Endothelial cell of umbilical vein (primary cell): ENCODE measurements at regions not wholly inside any gene's neighbourhood (a gene's known extent, or its start where the extent isn't known, plus 50 kb on each side); places are given as distances from the start of the nearest gene placed in this dataset.

Source experiments
- BruUV-seq: library from RNA; stranded (reverse); fragments of 400-500 nt; replicated peaks from 2 replicates; lab custom pipeline; 2021; lab: Mats Ljungman, UMichigan
- CTCF ChIA-PET: fragments of 300-600, 350-600 bp; sonication (Branson Sonifier 250); formaldehyde crosslinking; loops from one replicate; lab custom pipeline; 2021; ENCODE audit warnings: antibody characterized with exemption, inconsistent platforms; lab: Charles Lee
- POLR2A ChIA-PET: fragments of 300-600, 350-600 bp; sonication (Branson Sonifier 250); formaldehyde crosslinking; loops from one replicate; lab custom pipeline; 2021; ENCODE audit warnings: antibody characterized with exemption, inconsistent platforms; lab: Charles Lee
- DNase-seq: peaks from one replicate; pipeline ENCODE4 v3.0.0-alpha.2; 2011; ENCODE audit warnings: low read depth, low spot score
- FAIRE-seq: peaks from 2 replicates; lab custom pipeline; 2011; peaks lifted over from hg19 to GRCh38; lab: Jason Lieb, UNC
- H2AFZ ChIP-seq: 2 replicates; pipeline ENCODE4 v1.6.0; 2012; ENCODE audit warnings: low read depth, low read length, control low read depth, inconsistent platforms
- H3K27ac ChIP-seq: 2 replicates; pipeline ENCODE4 v1.5.1; 2011; ENCODE audit warnings: low read depth, mild to moderate bottlenecking, control low read depth, low read length, moderate library complexity; ENCODE audit not compliant: insufficient read depth
- H3K27me3 ChIP-seq, 2 experiments: 2 replicates each; pipeline versions ENCODE4 v1.6.0 to v1.6.1; 2011; ENCODE audit warnings: low read length in 2 of 2, mixed read lengths in 1 of 2; ENCODE audit not compliant: control insufficient read depth in 2 of 2, insufficient read depth in 2 of 2
- H3K36me3 ChIP-seq, 2 experiments: 2 replicates in 1 of 2; 3 replicates in 1 of 2; pipeline ENCODE4 v1.5.1; 2011; ENCODE audit warnings: low read length in 2 of 2, mild to moderate bottlenecking in 1 of 2, moderate library complexity in 1 of 2; ENCODE audit not compliant: control insufficient read depth in 2 of 2, insufficient read depth in 2 of 2; ENCODE audit errors: extremely low read depth in 1 of 2
- H3K4me1 ChIP-seq: 3 replicates; pipeline ENCODE4 v1.5.1; 2011; ENCODE audit warnings: mild to moderate bottlenecking, low read length; ENCODE audit not compliant: control insufficient read depth, insufficient read depth; ENCODE audit errors: extremely low read depth
- H3K4me2 ChIP-seq: 2 replicates; pipeline ENCODE4 v1.6.1; 2011; ENCODE audit warnings: low read length, control low read depth, mixed read lengths; ENCODE audit not compliant: insufficient read depth
- H3K4me3 ChIP-seq, 3 experiments: fragments of 200-600 bp in 1 of 3; sonication (generic), shearing (Covaris generic) in 1 of 3; replicated peaks in 1 of 3; 2 replicates each; pipeline ENCODE4 v1.5.1; 2011 to 2016; ENCODE audit warnings: control low read depth in 3 of 3, low read length in 3 of 3, mild to moderate bottlenecking in 2 of 3, inconsistent platforms in 1 of 3, low read depth in 1 of 3, moderate library complexity in 1 of 3; ENCODE audit not compliant: insufficient read depth in 1 of 3
- H3K79me2 ChIP-seq: 2 replicates; pipeline ENCODE4 v1.6.0; 2012; ENCODE audit warnings: low read length, inconsistent platforms; ENCODE audit not compliant: control insufficient read depth, insufficient read depth
- H3K9ac ChIP-seq: replicated peaks from 2 replicates; pipeline ENCODE3; 2011; ENCODE audit warnings: low read length, control low read depth; ENCODE audit not compliant: insufficient read depth; ENCODE audit errors: extremely low read depth
- H3K9me1 ChIP-seq: replicated peaks from 3 replicates; pipeline ENCODE4 v1.6.0; 2011; ENCODE audit warnings: mild to moderate bottlenecking, low read length; ENCODE audit not compliant: control insufficient read depth, insufficient read depth; ENCODE audit errors: extremely low read depth
- H3K9me3 ChIP-seq: replicated peaks from 2 replicates; pipeline ENCODE4 v1.5.1; 2012; ENCODE audit warnings: low read length, inconsistent platforms; ENCODE audit not compliant: control insufficient read depth, insufficient read depth
- H4K20me1 ChIP-seq: replicated peaks from 2 replicates; pipeline ENCODE3; 2011; ENCODE audit warnings: mild to moderate bottlenecking, low read length; ENCODE audit not compliant: control insufficient read depth, insufficient read depth; ENCODE audit errors: extremely low read depth
- CTCF ChIP-seq, 2 donors: IDR thresholded peaks; 1 replicate in 1 of 2; 2 replicates in 1 of 2; pipeline ENCODE4 v1.5.1; 2011; ENCODE audit warnings: low read length in 2 of 2, mild to moderate bottlenecking in 2 of 2, moderate library complexity in 2 of 2, control low read depth in 1 of 2, inconsistent platforms in 1 of 2, low read depth in 1 of 2; ENCODE audit not compliant: insufficient read depth in 1 of 2; ENCODE audit errors: extremely low read depth in 1 of 2
- EZH2 ChIP-seq: IDR thresholded peaks from 2 replicates; pipeline ENCODE4 v1.6.1; 2012; ENCODE audit warnings: borderline replicate concordance, low read depth, mild to moderate bottlenecking, moderate library complexity, low read length, inconsistent platforms; ENCODE audit not compliant: severe bottlenecking
- FOS ChIP-seq: IDR thresholded peaks from 2 replicates; pipeline ENCODE4 v1.6.1; 2011; ENCODE audit warnings: mild to moderate bottlenecking, low read length, moderate library complexity, borderline replicate concordance; ENCODE audit not compliant: insufficient read depth
- GATA2 ChIP-seq: IDR thresholded peaks from 2 replicates; pipeline ENCODE4 v1.7.0; 2011; ENCODE audit warnings: low read depth, mild to moderate bottlenecking, moderate library complexity, mixed read lengths, low read length; ENCODE audit not compliant: insufficient read length, insufficient read depth
- JUN ChIP-seq: IDR thresholded peaks from 2 replicates; pipeline ENCODE4 v1.6.1; 2011; ENCODE audit warnings: borderline replicate concordance, low read depth; ENCODE audit not compliant: insufficient read length, insufficient read depth
- MAX ChIP-seq: IDR thresholded peaks from 2 replicates; pipeline ENCODE4 v1.6.1; 2011; ENCODE audit not compliant: insufficient read depth, insufficient read length
- MYC ChIP-seq: IDR thresholded peaks from one replicate; pipeline ENCODE4 v1.6.1; 2011; ENCODE audit warnings: mild to moderate bottlenecking, low read depth, low read length
- POLR2A ChIP-seq: IDR thresholded peaks from 2 replicates; pipeline ENCODE4 v1.6.1; 2012; ENCODE audit warnings: low read depth, mild to moderate bottlenecking, control low read depth, low read length
- POLR2AphosphoS5 ChIP-seq: IDR thresholded peaks from 2 replicates; pipeline ENCODE4 v1.6.1; 2012; ENCODE audit warnings: low read depth, mild to moderate bottlenecking, control low read depth, low read length, moderate library complexity; ENCODE audit not compliant: insufficient read depth
- dilution Hi-C: fragments of 300-500 bp; cut with MboI; formaldehyde crosslinking; loops from one replicate; pipeline ENCODE4 v1.15.0; 2019; ENCODE audit warnings: low sequenced_read_pairs; ENCODE audit not compliant: extremely low pct_ligation_motif_present
- intact Hi-C: fragments of 100-400 bp; cut with micrococcal nuclease; formaldehyde crosslinking; loops from one replicate; pipeline ENCODE4 v1.10.0; 2022

GRCh38 chr12:98146043-98146442 is 369.3 kb upstream of the TMPO start:
- dilution Hi-C loops, result no loop called here
- CTCF ChIA-PET, result no interaction called here
- no peaks in the 10 kb centered on the region for H3K9me1 ChIP-seq
- H3K27ac ChIP-seq, result no peak overlapping the region
- no peaks in the 10 kb centered on the region for H3K36me3 ChIP-seq
- H3K4me2 ChIP-seq, result no peak overlapping the region
- no peak for FAIRE-seq
- H3K9me3 ChIP-seq, result no peaks in the 10 kb centered on the region
- no peak overlapping the region for H2AFZ ChIP-seq
- no peaks in the 10 kb centered on the region for H3K79me2 ChIP-seq
- no peaks in the 10 kb centered on the region for H3K27me3 ChIP-seq
- no peak overlapping the region for H3K4me3 ChIP-seq
- no peaks in the 10 kb centered on the region for H3K4me1 ChIP-seq
- DNase-seq, result no peak
- no TSS peak for BruUV-seq
- POLR2A ChIA-PET, result no interaction called here
- intact Hi-C loops, result no loop called here
- TF ChIP-seq CTCF (IDR thresholded peaks at IDR 0.05; ENCODE audit: extremely low read depth in 1 of 2, insufficient read depth in 1 of 2, low read depth in 1 of 2, low read length in 2 of 2) (no peak), MAX (no peak), JUN (no peak), FOS (no peak), GATA2 (no peak), POLR2A (no peak), MYC (no peak), POLR2AphosphoS5 (no peak), EZH2 (no peak)
- H4K20me1 ChIP-seq, result no peaks in the 10 kb centered on the region
- H3K9ac ChIP-seq, result no peak overlapping the region
